Germinal center (tissue), 1 donor: ENCODE measurements at regions not wholly inside any gene's neighbourhood (a gene's known extent, or its start where the extent isn't known, plus 50 kb on each side); places are given as distances from the start of the nearest gene placed in this dataset.
"Not testable (repeated sequence)": the region's sequence is repeated elsewhere in the genome, so short reads cannot be mapped to it uniquely, and the experiment has no call there.

Source experiments
- DNase-seq: peaks from one replicate; pipeline ENCODE4 v3.0.0; 2012; ENCODE audit warnings: mixed read lengths, low spot score

- DNase-seq, result no peak
Observed at GRCh38 chr4:149986917-149987316, 91.3 kb upstream of the DCLK2 start.

GRCh38 chr4:149987330-149988086, 90.7 kb upstream of the DCLK2 start:
- no peak for DNase-seq

GRCh38 chr4:149988087-149988410, 90.2 kb upstream of the DCLK2 start:
- no peak for DNase-seq

- no peak for DNase-seq
Observed at GRCh38 chr4:149993030-149993429, 85.2 kb upstream of the DCLK2 start.

- no peak for DNase-seq
Observed at GRCh38 chr4:149995134-149995756, 83.0 kb upstream of the DCLK2 start.

- no peak for DNase-seq
Observed at GRCh38 chr4:149997881-149998421, 80.3 kb upstream of the DCLK2 start.

- DNase-seq, result peak; percentile 10
Observed at GRCh38 chr4:149999485-150000074, 78.7 kb upstream of the DCLK2 start.

- no peak for DNase-seq
Observed at GRCh38 chr4:150001815-150002214, 76.4 kb upstream of the DCLK2 start.

- DNase-seq, result no peak
Observed at GRCh38 chr4:150002561-150002960, 75.7 kb upstream of the DCLK2 start.

GRCh38 chr4:150004481-150004880, 73.8 kb upstream of the DCLK2 start:
- DNase-seq, result no peak

GRCh38 chr4:150005537-150005936, 72.7 kb upstream of the DCLK2 start:
- DNase-seq, result no peak

- no peak for DNase-seq
Observed at GRCh38 chr4:150006197-150006596, 72.0 kb upstream of the DCLK2 start.

GRCh38 chr4:150007512-150007911, 70.7 kb upstream of the DCLK2 start:
- no peak for DNase-seq

GRCh38 chr4:150008546-150008945, 69.7 kb upstream of the DCLK2 start:
- DNase-seq, result no peak

GRCh38 chr4:150009533-150009932, 68.7 kb upstream of the DCLK2 start:
- no peak for DNase-seq

GRCh38 chr4:150010525-150011126, 67.6 kb upstream of the DCLK2 start:
- peak; percentile 5 for DNase-seq

GRCh38 chr4:150012851-150013360, 65.3 kb upstream of the DCLK2 start:
- DNase-seq, result no peak

GRCh38 chr4:150015910-150016309, 62.3 kb upstream of the DCLK2 start:
- DNase-seq, result not testable (repeated sequence)

- not testable (repeated sequence) for DNase-seq
Observed at GRCh38 chr4:150016621-150017020, 61.6 kb upstream of the DCLK2 start.

- DNase-seq, result no peak
Observed at GRCh38 chr4:150018257-150018656, 60.0 kb upstream of the DCLK2 start.

GRCh38 chr4:150021483-150021882, 56.8 kb upstream of the DCLK2 start:
- DNase-seq, result no peak

GRCh38 chr4:150023489-150023888, 54.8 kb upstream of the DCLK2 start:
- no peak for DNase-seq

GRCh38 chr4:150026987-150027386, 51.3 kb upstream of the DCLK2 start:
- not testable (repeated sequence) for DNase-seq
